Kidney epithelial cell (primary cell): ENCODE measurements at regions not wholly inside any gene's neighbourhood (a gene's known extent, or its start where the extent isn't known, plus 50 kb on each side); places are given as distances from the start of the nearest gene placed in this dataset.
"Not testable (repeated sequence)": the region's sequence is repeated elsewhere in the genome, so short reads cannot be mapped to it uniquely, and the experiment has no call there.

Source experiments
- DNase-seq: peaks from one replicate; pipeline ENCODE4 v3.0.0-alpha.2; 2010; ENCODE audit warnings: low read depth
- H3K27me3 ChIP-seq: 2 replicates; pipeline ENCODE4 v1.6.0; 2011; ENCODE audit warnings: low read length; ENCODE audit not compliant: control insufficient read depth, insufficient read depth
- H3K36me3 ChIP-seq: 2 replicates; pipeline ENCODE4 v1.5.1; 2011; ENCODE audit warnings: low read length; ENCODE audit not compliant: control insufficient read depth, insufficient read depth
- H3K4me3 ChIP-seq: 2 replicates; pipeline ENCODE4 v1.5.1; 2011; ENCODE audit warnings: low read depth, mild to moderate bottlenecking, control low read depth, low read length
- CTCF ChIP-seq: IDR thresholded peaks from 2 replicates; pipeline ENCODE4 v1.5.1; 2011; ENCODE audit warnings: mild to moderate bottlenecking, moderate library complexity, low read length, control low read depth, inconsistent platforms; ENCODE audit not compliant: insufficient read depth, poor library complexity, severe bottlenecking

- Histone ChIP-seq H3K36me3 (no peaks in the 10 kb centered on the region), H3K27me3 (no peaks in the 10 kb centered on the region), H3K4me3 (no peak overlapping the region)
- DNase-seq: no peak
- TF ChIP-seq CTCF: no peak
These were observed 120.8 kb upstream of the CACHD1 start for GRCh38 chr1:64348961-64349648.

GRCh38 chr1:64355534-64355933 is 114.4 kb upstream of the CACHD1 start:
- DNase-seq, H3K4me3 ChIP-seq, H3K36me3 ChIP-seq, H3K27me3 ChIP-seq: not testable (repeated sequence)

GRCh38 chr1:64356636-64357256 is 113.2 kb upstream of the CACHD1 start:
- DNase-seq: no peak
- Histone ChIP-seq H3K36me3 (no peaks in the 10 kb centered on the region), H3K27me3 (no peaks in the 10 kb centered on the region), H3K4me3 (no peak overlapping the region)
- no peak for TF ChIP-seq CTCF

GRCh38 chr1:64357422-64357821 is 112.5 kb upstream of the CACHD1 start:
- Histone ChIP-seq H3K27me3 (no peaks in the 10 kb centered on the region), H3K36me3 (no peaks in the 10 kb centered on the region), H3K4me3 (no peak overlapping the region)
- DNase-seq: no peak
- TF ChIP-seq CTCF: no peak

GRCh38 chr1:64358692-64359091 is 111.2 kb upstream of the CACHD1 start:
- no peaks in the 10 kb centered on the region for H3K36me3 ChIP-seq
- H3K27me3 ChIP-seq: no peaks in the 10 kb centered on the region
- no peak overlapping the region for H3K4me3 ChIP-seq
- TF ChIP-seq CTCF: no peak
- DNase-seq: no peak

- no peak for DNase-seq
- H3K4me3 ChIP-seq: no peak overlapping the region
- no peaks in the 10 kb centered on the region for H3K27me3 ChIP-seq
- no peak for TF ChIP-seq CTCF
- H3K36me3 ChIP-seq: no peaks in the 10 kb centered on the region
These were observed 108.0 kb upstream of the CACHD1 start for GRCh38 chr1:64361974-64362373.
